ENCODE measurements at regions not wholly inside any gene's neighbourhood (a gene's known extent, or its start where the extent isn't known, plus 50 kb on each side); places are given as distances from the start of the nearest gene placed in this dataset.

DNA sequence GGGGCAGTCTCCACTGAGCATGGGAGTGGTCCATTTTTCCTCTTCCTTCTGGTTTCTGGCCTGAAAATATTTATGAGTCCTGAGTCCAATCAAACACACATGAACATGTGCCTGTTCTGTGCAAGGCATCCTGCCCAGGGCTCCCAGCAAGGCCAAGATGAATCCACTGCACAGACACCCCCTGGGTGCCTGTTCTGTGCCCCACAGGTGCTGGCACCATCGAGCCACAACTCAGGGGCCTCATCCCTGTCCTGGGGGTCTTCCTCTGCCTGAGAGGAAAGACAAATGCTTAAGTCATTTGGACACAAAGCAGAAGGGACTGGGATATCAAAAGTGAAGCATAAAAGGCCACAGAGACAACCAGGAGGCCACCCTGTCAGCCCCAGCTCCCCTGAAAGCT, 87.4 kb upstream of the IQSEC1 start:
- H3K4me3 ChIP-seq (ENCODE audit: low read length), result no peak overlapping the region
- no peak for DNase-seq (ENCODE audit: low read depth)
- no peak for TF ChIP-seq CTCF (conservative IDR thresholded peaks at IDR 0.05; ENCODE audit: low read length)

- DNase-seq (ENCODE audit: low read depth), result no peak
- no peak for TF ChIP-seq CTCF (conservative IDR thresholded peaks at IDR 0.05; ENCODE audit: low read length)
- no peak overlapping the region for H3K4me3 ChIP-seq (ENCODE audit: low read length)
These were observed 86.7 kb upstream of the IQSEC1 start for GRCh38 chr3:13159890-13160289.

- no peak overlapping the region for H3K4me3 ChIP-seq (ENCODE audit: low read length)
- DNase-seq (ENCODE audit: low read depth), result no peak
- TF ChIP-seq CTCF (conservative IDR thresholded peaks at IDR 0.05; ENCODE audit: low read length), result no peak
These were observed 85.6 kb upstream of the IQSEC1 start for GRCh38 chr3:13158871-13159270.

- H3K4me3 ChIP-seq (ENCODE audit: low read length), result no peak overlapping the region
- DNase-seq (ENCODE audit: low read depth), result no peak
- no peak for TF ChIP-seq CTCF (conservative IDR thresholded peaks at IDR 0.05; ENCODE audit: low read length)
These were observed 85.2 kb upstream of the IQSEC1 start for GRCh38 chr3:13158408-13158807.

- no peak overlapping the region for H3K4me3 ChIP-seq (ENCODE audit: low read length)
- DNase-seq (ENCODE audit: low read depth), result no peak
- no peak for TF ChIP-seq CTCF (conservative IDR thresholded peaks at IDR 0.05; ENCODE audit: low read length)
These were observed 84.8 kb upstream of the IQSEC1 start for GRCh38 chr3:13157986-13158385.

DNA sequence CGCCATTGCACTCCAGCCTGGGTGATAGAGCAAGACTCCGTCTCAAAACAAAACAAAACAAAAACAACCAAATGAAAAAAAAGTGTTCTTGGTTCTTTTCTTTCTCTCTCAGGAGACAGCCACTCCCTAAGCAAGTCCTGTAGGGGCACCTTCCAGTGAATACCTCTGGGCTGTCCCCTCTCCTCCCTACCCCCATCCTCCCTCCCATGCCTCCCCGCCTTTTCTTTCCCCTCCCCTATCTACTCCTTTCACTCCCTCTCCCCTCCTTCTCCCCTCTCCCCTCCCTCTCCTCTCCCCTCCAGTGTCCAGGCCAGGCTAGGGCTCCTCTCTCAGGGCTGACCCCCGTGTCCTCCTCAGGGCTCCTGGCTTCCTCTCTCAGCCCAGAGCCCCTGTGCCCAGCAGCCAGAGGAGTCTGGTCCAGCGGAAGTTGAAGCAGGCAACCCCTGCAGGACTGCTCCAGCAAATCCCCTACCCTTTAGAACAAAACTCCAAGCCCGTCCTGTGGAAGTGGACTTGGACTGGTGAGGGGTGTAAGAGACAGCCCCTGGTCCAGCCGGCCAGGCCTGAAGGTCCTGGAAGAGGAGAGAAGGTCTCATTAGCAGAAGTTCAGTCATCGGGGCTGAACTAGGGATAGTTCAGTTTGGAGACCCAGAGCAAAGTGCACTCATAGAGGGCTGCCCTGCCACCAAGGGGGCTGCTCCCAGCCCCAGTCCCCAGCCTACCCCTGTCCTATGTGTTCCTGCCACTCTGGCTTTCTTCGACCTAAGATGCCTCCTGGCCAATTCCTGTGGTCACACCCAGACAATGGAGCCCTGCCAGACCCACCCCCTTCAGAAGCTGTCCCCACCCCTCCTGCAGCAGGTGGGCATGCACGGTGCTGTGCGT, 79.8 kb upstream of the IQSEC1 start:
- no peak for TF ChIP-seq CTCF (conservative IDR thresholded peaks at IDR 0.05; ENCODE audit: low read length)
- no peak overlapping the region for H3K4me3 ChIP-seq (ENCODE audit: low read length)
- DNase-seq (ENCODE audit: low read depth), result no peak

GRCh38 chr3:13150624-13151023, 77.4 kb upstream of the IQSEC1 start:
- H3K4me3 ChIP-seq (ENCODE audit: low read length), result no peak overlapping the region
- no peak for DNase-seq (ENCODE audit: low read depth)
- no peak for TF ChIP-seq CTCF (conservative IDR thresholded peaks at IDR 0.05; ENCODE audit: low read length)

Measured in AG10803 (cell line).